HG03139 (cell line): ENCODE measurements at regions not wholly inside any gene's neighbourhood (a gene's known extent, or its start where the extent isn't known, plus 50 kb on each side); places are given as distances from the start of the nearest gene placed in this dataset.

Experiments
- ATAC-seq: cut with Tn5 transposase; IDR thresholded peaks from one replicate; pipeline ENCODE4 v1.9.1; 2021; ENCODE audit not compliant: unreplicated experiment

DNA sequence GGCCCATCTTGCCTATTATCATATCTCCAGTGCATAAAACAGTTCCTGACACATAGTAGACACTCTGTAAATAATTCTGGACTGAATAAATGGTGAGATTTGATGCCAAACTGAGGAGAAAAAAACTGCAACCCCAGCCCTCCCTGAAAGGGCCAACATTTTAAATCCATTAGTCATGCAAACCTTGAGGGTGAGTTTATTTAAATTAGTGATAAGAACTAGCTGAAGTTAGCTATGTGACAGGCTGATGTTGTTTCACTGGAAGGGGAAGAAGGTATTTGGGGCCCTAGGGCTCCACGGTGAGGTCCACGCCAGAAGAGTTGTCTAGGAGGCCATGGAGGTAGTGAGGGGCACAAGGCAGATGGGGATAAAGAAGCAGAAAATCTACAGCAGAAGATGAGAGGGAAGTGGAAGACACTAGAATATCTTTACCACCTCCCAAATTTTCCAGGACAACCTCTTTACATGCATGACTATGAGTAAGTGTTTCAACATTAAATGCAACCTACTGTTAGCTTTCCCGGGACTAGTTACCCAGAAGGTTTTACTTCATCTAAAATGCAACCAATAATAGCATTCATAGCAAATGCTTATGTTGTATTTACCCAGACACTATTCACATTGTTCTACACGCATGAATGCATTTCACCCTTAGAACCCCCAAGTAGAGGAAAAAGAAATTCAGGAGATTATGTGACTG lies 183.2 kb upstream of the LYZL1 start:
- ATAC-seq, result no peak

DNA sequence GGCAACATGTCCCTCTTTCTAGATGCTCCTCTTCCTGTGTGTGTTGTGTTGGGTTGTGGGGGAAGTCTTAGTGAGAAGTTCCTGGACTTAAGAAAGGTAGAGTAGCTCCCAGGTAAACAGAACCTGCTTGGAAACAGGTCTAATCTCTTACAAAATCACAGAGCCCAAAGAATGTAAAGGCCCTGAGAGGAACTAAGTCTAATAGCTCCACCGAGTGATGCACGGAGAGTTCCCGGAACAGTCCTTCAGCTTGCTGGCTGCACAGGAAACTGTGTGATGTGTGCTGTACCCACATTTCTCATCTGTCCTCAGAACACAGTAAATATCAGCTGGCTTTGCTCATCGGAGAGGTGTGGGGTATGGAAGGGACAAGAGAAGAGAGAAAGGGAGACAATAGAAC lies 182.6 kb upstream of the LYZL1 start:
- ATAC-seq, result no peak

DNA sequence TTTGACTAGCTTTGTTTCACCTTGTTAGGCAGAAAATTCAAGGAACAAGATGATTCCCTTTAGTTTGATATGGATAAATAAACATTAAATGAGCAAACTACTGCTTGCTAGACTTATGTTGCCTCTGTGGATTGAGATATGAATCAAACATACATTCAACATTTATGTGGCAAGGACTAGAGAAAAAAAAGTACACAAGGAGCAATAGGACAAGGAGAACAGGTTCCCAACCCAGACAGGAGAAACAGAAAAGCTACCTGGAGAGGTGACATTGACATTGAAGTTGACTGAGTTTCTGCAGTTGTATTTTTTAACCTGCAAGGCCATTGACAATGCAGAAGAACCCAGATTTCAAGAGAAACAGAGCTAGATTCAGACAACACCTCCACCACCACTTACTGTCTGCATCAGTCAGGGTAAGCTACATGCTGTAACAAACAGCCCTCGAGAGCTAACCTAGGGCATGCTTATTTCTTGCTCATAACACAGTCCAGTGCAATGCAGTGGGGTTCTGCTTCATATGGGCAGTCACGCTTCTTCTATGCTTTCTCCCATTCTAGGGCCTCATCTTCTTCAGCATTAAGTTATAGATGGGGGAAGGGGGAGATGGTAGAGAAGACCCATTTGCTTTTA lies 180.9 kb upstream of the LYZL1 start:
- ATAC-seq, result no peak

DNA sequence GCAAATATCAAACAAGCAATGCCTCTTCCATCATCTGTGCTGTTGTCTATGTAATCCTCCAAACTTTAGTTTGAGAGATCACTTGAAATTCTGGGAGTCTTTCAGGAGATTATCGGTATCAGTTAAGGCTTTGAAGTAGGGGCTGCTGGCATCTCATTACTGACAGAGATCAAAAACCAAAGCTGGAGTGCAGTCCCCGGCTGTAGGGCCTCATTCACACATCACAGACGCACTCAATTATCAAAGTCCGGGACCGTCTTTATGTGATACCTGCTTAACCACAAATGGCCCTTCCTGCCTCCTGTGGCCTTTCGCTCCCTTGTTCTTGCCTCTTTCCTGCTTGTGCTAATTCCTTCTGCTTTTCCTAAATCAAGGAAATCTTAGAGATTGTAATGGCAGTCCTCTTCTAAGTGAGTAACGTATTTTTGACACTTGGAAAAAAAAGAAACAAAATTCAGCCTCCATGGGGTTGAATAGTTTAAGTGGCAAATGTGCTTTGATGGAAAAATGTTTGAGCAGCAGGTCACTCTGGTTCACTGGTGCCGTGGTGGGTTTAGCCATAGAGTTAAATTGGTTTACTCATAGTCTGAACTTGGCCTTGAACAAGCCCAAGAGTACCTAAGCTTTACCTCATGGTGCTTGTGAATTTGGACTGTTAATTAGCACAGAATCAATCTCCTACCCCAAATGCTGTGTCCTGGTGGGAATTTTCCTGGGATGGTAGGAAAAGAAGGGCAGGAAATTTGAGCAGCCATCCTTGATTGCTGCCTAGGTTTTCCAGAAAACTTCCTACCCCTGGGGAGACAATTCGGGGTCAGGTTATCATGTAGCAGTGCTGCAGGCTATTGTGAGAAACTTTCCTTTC lies 178.9 kb upstream of the LYZL1 start:
- ATAC-seq, result no peak

DNA sequence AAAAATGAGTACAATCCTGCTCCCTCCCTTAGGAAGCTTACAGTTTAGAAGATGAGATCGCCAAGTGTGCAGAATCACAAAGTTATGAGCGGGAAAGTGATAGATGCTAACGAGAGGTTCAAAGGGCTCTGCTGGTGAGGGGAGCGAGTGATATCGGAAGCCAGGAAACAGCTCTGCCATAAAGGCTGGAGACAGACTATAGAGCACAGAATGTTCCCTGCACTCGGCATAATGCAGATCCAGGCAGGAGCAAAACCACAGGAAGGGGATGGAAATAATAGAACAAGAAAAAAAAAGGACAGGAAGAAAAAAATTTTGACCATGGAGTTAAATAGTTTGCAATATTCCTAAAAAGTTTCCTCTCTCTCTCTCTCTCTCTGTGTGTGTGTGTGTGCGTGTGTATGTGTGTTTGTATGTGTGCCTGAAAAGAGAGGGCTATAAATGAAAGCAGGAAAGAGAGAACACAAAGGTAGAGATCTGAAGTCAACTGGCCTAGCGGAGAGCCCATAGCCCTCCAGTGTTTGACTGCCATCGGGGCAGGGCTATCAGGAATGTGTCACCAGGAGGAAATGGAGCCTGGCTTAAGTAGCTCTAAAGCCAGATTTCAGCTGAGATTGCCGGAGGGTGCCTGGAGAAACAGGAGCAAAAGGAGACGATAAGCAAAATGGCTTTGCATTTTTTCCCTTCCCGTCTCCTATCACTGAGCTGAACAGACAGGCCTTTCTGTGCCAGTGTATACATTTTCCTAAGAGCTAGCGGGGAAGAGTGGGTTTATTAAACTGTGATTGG lies 175.8 kb upstream of the LYZL1 start:
- ATAC-seq, result no peak

DNA sequence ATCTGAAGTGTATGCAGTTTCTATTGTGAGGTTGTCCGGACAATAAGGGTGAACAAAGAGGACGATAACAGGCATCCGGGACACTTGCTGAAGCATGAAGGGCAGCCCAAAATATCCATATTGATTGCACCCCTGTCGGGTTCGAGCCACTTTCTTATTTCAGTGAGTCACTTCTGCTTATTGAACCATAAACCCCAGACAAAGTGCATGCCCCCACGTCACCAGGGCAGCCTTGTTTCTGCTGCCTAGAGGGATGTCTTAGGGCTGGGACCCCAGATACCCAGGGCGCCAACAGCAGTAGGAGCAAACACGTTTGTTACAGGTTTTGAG lies 175.3 kb upstream of the LYZL1 start:
- ATAC-seq, result no peak

DNA sequence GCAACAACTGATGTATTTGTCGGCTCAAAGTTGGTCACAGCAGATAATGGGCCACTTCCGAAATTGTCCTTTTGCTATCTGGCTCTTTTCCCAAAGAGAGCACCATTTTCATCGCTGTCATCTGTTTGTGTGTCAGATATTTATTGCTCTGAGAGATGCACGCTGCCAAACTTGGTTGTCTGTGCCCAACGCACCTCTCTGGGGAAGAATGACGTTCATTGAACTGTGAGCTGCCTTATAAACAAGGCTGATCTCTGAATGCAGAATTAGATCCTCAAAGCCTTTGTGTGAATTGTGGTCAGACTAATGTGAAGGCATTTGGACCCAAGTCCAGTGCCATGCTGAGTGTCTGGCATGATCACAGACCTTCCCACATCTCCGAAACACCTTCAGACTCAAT lies 174.7 kb upstream of the LYZL1 start:
- no peak for ATAC-seq

DNA sequence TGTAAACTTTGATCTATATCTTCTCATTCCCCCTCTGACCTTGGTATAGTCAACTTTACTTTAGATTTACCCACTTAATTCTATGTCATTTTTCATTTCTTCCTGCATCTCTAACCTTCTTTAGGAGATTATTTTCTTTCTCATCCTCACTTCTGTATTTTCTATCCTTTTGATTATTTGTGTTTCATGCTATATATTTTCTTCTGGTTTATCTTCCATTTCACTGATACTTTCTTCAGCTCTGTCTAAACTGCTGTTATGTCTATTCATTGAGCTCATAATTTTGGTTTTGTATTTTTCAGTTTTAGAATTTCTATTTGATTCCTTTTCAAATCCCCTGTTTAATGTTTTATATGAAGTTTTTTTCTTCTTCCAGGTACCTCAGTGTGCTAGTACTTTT lies 171.1 kb upstream of the LYZL1 start:
- ATAC-seq, result no peak

DNA sequence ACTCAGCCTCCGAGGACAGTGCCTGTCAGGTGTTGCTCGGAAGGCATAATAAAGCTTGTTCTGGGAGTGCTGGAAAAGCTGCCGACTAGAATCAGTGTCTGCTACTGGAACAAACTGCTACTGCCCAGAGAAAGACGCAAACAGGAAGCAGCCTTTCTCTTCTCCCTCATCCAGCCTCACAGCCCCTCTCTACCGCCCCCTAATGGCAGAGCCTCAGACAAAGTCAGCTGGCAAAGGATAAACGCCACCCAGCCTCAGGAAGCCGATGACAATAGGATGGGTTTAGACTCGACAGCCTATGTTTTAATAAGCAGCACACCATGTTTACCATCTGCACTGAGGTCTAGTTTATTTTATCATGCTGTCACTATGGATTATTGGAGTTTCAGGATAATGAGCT lies 169.5 kb upstream of the LYZL1 start:
- ATAC-seq, result no peak

DNA sequence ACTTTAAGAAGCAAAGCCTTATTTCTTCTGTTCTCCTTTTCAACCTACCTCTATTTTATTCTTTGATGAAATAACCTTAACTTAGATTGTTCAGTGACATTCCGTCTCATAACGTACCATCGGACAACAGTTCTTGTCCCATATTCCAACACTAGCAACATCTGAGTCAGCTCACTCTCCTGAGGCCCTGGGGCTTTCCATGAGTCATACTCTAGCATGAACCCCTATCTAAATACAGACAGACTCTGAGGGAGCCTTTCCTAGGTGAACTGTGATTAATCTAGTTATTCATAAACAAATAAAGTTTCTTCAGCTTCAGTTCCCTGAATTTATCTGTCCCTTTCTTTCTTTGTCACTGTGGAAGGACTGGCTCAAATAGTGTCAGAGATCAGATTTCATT lies 168.7 kb upstream of the LYZL1 start:
- ATAC-seq, result no peak

DNA sequence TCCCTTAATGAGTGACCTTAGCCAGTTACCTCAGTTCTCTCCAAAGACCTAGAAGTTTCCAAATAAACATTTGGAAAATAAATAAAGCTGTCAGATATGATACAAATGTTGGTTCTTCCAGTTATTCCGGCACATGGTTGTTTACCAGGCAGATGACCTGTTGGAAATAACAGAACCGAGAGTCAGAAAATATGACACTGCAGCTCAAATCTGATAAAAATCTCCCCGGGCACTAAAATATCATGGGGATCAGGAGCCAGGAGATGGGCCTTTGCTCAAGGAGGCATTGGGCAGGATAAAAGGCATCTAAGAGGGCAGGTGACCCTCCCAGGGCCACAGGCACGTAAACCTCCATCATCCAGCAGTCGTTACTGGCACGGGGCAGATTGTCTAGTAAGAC lies 164.0 kb upstream of the LYZL1 start:
- ATAC-seq, result no peak

DNA sequence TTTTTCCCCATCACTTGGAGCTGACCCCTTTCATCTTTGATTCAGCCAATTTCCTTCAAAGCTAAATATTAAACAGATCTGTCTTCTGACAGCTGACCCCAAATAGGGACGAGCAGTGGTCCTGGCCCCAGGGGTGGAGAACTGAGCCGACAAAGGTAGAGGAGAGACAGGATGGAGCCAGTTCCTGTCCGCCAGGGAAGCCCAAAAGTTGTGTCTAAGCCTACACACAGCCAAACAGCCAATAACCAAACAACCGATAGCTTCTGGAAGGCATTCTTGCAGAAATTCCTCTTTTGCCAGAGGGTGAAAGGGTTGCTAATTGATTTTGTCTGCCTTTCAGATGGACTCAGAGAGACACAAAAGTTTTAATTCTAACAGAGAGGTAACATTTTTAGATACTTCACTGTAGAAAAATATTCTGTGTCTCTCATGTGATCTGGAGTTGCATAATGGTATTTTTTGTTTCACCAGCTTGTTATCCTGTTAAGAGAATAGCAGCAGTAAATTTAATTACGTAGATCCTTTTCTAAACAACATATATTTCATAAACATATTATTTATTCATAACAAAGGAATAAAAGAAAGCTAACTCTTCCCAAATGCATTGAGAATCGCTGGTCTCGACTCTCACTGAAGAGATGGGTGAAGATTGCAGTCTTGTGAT lies 161.7 kb upstream of the LYZL1 start:
- no peak for ATAC-seq

DNA sequence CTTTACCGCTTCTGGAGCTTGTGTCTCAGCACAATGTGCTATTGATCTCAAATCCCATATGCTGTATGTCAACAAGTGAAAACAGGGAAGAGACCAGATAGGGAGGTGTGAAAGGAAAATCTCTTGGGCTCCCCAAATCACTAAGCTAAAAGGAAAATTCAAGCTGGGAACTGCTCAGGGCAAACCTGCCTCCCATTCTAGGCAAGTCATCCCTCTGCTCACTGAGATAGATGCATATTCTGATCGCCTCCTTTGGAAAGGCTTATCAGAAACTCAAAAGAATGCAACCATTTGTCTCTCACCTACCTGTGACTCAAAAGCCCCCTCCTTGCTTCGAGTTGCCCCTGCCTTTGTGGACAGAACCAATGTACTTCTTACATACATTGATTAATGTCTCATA lies 161.1 kb upstream of the LYZL1 start:
- no peak for ATAC-seq

DNA sequence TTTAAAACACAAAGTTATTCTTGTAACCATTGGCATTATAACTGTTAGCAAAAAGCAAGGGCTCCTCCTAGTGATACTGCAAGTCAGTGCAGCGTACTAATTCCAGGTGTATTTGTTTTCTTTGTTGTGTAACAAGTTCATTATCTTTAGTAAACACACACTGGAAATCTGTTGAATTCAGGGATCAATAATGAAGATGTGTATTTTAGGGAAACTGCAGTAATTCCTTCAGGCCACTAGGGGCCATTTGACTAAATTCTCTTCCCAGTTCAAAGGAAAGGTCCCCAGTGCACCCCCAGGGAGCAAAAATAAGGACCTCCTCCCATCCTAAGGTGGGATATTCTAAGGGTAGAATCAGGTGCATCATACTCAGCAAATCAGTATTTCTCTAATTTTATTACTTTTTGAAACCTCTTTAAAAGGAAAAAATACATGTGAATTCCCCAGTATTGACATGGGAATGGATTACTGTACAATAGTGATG lies 158.6 kb upstream of the LYZL1 start:
- ATAC-seq, result no peak

DNA sequence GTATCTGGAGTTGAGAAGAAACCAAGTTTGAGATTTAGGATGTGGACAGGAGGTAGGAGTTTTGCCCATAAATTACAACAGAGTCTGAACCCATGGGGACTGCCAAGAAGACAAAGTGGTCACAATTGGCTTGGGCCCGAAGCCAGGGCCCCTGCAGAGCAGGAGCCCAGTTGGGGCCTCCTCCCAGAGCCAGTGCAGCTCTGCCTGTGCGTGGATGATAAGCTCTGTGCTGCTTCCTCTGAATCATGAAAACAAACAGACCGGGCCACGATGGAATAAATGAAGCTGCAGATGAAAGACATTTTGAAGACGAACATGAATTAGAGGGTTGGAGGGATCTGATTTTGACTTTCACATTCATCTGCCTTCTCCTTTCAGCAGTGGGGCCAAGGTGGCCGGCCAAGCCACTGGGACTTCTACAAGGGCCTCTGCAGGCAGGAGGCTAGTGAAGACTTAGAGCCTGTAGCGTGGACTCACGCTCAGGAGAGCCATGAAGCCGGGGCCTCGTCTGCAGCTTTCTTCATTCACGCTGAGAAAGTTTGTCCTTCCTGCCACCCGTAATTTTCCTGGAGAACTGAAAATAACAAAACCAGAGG lies 156.8 kb upstream of the LYZL1 start:
- no peak for ATAC-seq

DNA sequence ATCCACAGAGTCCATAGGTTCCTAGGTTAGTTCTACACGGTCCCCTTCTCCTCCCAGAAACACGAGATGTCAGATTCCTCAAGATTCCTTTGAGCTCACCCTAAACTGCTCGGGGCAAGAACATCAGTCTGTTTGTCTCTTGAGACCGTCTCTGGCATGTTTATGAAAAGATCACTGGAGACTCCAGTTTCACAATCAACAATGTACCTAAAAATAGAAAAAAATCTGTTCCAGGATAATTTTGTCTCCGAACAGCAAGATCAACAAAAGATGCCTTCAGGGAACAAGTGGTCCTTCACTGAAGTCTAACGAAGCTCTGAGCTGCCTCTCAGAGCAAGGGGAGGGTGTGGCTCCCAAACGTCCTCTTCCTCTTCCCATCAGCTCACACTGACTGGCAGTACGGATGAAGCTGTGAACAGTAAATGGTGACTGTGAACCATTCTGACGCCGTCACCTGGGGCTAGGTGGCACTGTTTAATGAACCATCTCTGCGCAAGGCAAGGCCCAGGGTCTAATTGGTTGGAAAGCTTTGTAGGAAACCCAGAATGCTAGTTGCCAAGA lies 156.2 kb upstream of the LYZL1 start:
- ATAC-seq, result no peak

DNA sequence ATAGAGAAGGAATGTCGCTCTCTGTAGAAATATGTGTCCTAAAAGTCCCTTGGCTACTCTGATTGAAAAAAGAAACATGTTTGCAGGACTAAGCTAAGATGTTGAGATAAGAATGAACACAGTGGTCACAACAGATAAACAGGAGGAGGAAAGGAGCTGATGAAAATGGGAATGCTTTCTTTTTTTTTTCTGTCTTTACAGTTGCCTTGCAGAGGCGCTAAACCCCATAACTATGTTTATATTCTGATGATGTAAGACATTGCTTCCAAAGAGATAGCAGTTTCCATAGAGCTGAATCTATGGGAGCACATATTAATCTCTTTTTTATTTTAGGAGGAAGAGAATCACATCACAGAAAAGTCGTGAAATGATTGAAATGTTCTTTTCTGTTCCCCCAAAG lies 153.5 kb upstream of the LYZL1 start:
- ATAC-seq, result no peak

DNA sequence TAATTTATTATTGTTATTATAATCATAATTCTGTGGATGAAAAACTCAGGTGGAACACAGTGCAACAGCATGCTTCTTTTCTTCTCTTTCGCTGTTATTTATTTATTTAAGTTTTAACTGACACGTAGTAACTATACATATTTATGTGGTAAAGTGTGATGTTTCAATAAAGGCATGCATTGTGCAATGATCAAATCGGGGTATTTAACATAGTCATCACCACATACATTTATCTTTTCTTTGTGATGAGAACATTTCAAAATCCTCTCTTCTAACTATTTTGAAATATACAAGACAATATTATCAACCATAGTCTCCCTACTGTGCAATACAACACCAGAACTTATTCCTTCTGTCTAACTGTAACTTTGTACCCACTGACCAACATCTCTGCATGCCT lies 152.5 kb upstream of the LYZL1 start:
- no peak for ATAC-seq

DNA sequence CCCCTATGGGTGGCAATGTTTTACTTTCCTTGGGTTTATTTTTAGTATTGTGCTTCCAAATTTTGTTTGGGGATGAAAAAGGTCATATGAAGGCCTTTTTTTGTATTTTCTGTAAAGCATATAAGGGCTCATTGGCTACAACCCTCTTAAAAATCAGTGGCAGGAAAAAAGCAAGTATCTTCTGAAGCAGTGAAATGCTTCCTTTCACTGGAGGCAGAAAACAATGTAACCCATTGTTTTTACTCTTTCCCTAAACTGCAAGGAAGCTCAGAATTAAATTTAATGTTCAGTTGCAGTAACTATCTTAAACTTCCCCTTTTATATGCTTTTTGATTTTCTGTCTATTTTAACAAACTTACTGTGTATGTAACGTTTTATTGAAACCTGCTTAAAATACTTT lies 148.7 kb upstream of the LYZL1 start:
- ATAC-seq, result no peak

DNA sequence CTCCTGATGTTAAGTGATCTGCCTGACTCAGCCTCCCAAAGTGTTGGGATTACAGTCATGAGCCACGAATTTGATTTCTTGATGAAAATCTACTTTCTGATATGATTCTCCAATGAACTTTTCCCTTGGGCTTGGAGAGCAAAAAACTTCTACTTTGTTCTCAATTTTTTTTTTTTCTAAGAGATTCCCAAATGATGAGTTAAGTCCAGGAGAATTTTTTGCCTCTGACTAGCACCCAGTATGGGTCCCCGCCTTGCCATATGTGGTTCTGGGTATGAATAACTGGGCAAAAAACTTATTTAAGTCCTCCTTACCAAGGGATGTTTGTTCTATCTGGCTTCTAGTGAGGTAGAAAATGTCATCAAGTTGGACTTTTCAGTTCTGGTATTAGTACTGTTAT lies 147.9 kb upstream of the LYZL1 start:
- ATAC-seq, result no peak
